ENCODE measurements at regions not wholly inside any gene's neighbourhood (a gene's known extent, or its start where the extent isn't known, plus 50 kb on each side); places are given as distances from the start of the nearest gene placed in this dataset.

GRCh38 chr2:204202253-204202652 lies 265.7 kb downstream of the ICOS start:
- TF ChIP-seq POLR2AphosphoS5 (IDR thresholded peaks at IDR 0.05) (no peak), CTCF (IDR thresholded peaks at IDR 0.05) (no peak)

Data from stomach (tissue), 4 donors.